ENCODE measurements at regions not wholly inside any gene's neighbourhood (a gene's known extent, or its start where the extent isn't known, plus 50 kb on each side); places are given as distances from the start of the nearest gene placed in this dataset.
"Not testable (repeated sequence)": the region's sequence is repeated elsewhere in the genome, so short reads cannot be mapped to it uniquely, and the experiment has no call there.

DNA sequence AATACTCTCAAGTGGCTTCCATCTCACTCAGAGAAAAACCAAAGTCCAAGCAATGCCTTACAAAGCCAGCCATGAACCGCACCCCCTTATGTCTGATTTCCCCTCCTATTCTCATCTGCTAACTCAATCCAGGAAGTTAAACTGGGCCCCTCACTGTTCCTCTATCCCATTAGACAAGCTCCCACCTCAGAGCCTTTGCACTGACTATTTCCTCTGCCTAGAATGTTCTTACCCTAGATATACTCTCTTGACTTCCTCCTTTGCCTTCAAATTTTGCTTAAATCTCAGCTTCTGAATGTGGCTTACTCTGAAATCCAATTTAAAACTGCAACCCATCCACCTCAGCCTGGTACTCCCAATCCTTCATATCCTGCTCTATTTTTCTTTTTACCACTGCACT, 257.0 kb upstream of the USP15 start:
- no peak for DNase-seq (ENCODE audit: low spot score)

DNA sequence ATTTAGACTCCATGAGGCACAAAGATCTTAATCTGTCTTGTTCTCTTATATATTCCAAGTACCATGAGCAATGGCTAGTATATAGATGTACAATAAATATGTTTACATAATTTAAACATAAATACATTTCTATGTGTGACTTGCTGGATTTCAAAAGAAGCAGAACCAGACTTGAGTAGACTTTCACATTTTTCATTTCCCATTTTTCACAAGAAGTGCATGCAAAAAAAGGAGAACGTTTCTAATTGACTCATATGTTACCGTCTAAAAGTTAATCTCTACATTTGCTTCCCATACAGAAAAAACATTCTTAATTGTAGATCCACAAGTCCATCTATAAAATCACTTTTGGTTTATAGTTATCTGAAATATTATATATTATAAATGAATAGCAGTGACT, 256.5 kb upstream of the USP15 start:
- DNase-seq (ENCODE audit: low spot score): no peak

DNA sequence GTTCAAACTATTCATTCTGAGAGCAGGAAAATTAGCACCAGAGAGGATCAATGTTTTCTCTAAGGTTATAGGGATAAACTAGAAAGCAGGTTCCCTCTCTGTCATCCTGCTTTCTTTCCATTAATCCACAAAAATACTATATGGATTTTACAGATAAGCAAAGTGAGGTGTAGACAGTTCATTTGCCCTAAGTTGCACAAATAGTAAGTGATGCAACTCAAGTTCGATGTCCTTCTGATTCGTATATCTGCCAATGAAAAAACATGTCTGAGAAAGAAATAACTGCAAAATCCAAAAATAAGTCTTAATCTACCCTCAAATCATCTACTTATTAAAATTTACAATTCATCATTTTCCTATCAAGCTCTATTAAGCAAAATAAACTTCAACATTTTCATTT, 254.6 kb upstream of the USP15 start:
- no peak for DNase-seq (ENCODE audit: low spot score)

DNA sequence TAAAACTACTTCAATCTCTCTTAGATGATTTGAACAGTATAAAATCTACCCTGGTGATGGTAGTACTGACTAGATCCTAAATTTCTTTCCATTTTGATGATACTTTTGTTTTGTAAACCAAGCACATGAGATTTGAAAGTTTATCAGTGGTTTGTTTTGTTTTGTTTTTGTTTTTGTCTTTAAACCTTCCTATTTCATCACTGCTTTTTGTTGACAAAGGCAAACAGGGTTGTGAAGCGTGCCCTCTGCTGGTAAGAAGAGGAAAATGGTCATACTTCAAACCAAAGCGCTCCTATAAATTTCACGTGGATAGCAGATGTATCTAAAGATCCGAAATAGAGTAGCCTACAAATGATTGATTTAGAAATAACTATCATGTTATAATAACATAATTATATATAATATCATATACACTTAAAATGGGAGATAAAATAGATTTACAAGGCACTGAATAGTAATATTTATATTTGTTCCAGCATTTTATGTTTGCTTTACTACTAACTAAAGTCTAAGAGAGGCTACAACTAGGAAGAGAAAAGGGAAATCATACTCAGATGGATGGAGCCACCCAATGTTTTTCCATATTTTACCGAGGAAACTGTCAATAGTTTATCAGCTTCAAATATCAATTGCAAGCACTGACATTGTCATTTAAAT, 254.0 kb upstream of the USP15 start:
- peak; percentile 32 for DNase-seq (ENCODE audit: low spot score)

DNA sequence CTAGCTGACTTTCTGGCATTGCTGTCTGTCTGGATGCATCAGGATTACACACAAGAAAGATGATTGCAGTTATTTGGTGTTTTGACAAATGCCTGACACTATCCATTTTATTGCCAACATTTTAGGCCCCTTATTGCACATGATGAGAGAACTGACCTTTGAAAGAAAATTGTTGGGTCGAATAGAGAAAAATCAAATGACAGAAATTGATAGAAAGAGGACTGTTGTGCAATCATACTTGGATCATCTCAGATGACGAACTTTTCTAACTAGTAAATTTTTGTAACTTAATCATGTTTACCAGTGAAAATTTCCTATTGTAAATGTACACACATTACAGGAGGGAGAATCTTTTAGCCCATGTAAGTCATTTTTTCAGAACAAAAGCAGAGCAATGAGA, 251.5 kb upstream of the USP15 start:
- DNase-seq (ENCODE audit: low spot score): no peak

DNA sequence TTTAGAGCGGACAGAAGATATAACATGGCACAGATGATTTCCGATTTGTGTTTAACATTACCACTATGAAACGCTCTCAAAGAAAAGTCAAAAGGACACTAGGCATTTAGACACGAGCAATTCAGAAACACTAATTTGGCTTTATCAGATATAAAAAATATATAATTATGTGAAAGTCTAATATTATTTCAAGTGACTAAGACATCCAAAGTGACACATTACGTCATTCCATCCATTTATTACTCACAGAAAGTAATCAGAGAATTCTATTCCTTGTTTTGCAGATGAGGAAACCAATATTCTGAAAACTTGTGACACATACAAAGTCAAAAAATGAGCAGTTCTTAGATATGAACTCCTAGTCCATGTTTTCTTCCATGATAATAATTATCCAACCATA, 250.8 kb upstream of the USP15 start:
- no peak for DNase-seq (ENCODE audit: low spot score)

DNA sequence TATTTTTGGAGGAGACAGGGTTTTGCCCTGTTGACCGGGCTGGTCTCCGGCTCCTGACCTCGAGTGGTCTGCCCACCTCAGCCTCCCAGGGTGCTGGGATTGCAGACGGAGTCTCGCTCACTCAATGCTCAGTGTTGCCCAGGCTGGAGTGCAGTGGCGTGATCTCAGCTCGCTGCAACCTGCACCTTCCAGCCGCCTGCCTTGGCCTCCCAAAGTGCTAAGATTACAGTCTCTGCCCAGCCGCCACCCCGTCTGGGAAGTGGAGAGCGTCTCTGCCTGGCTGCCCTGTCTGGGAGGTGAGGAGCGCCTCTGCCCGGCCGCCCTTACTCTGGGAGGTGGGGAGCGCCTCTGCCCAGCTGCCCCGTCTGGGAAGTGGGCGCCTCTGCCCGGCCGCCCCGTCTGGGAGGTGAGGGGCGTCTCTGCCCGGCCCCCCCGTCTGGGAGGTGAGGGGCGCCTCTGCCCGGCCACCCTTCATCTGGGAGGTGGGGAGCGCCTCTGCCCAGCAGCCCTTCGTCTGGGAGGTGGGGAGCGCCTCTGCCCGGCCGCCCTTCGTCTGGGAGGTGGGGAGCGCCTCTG, 249.8 kb upstream of the USP15 start:
- not testable (repeated sequence) for DNase-seq (ENCODE audit: low spot score)

DNA sequence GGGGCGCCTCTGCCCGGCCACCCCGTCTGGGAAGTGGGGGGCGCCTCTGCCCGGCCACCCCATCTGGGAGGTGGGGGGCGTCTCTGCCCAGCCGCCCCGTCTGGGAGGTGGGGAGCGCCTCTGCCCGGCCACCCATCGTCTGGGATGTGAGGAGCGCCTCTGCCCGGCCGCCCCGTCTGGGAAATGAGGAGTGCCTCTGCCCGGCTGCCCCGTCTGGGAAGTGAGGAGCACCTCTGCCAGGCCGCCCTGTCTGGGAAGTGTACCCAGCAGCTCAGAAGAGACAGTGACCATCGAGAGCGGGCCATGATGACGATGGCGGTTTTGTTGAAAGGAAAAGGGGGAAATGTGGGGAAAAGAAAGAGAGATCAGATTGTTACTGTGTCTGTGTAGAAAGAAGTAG, 249.2 kb upstream of the USP15 start:
- not testable (repeated sequence) for DNase-seq (ENCODE audit: low spot score)

DNA sequence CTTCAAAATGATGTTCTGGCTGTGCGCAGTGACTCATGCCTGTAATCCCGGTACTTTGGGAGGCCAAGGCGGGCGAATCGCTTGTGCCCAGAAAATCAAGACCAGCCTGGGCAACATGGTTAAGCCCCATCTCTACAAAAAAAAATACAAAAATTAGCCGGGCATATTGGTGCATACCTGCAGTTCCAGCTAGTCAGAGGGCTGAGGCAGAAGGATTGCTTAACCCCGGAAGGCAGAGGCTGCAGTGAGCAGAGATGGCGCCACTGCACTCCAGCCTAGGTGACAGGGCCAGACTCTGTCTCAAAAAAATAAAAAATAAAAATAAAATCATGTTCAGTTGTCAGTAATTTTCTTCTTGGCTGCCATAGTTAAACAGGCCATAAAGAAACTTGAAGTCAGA, 245.9 kb upstream of the USP15 start:
- no peak for DNase-seq (ENCODE audit: low spot score)

DNA sequence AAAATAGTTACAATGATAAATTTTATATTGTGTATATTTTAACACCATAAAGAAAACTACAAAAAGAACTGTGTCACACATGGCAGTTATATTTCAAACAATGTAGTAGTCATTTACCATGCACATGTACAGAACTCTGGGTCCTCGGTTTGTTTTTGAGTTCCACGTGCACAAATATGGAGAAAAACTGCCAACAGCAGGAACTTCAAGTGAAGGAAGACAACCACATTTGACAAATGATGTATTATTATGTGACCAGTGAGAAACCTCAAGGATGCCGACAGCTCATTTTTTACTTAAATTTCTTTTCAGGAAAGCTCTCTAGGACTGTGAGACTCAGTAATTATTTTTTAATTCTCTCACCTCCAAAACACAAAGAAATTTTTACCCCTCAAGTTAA, 244.2 kb upstream of the USP15 start:
- no peak for DNase-seq (ENCODE audit: low spot score)

DNA sequence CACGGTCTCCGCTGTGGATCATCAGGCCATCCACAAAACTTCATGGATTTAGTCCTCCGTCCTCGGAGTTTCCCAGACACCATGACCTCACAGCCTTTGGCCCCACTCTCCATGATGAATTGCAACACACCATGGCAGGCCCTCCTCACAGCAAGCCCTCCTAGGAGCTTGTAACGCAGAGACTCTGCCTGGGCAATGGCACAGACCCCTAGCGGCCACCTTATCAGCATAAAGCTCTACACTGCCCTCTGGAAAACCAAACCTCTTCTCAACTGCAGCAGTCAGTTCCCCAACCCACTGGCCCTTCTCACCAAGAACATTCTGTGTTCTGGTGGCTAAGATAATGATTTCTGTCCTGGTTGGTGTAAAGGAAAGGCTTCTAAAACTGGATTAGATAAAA, 238.4 kb upstream of the USP15 start:
- DNase-seq (ENCODE audit: low spot score): no peak

DNA sequence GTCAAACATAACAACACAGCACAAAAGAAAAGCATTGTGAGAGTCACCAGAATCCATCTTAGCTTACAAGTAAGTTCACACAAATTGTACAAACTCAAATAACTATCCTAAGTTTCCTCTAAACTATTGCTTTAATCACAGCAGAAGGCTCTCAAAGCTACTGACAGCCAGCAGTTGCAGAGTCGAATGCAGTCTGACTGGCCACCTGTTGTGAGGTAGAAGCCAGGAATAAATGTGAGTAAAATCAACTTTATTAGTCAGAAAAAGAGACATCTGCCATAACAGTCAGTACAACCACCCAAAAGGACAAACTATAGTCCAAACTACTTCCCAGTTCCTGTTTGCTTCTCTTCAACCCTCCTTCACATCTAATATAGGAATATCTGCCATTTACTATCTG, 231.7 kb upstream of the USP15 start:
- DNase-seq (ENCODE audit: low spot score): no peak

DNA sequence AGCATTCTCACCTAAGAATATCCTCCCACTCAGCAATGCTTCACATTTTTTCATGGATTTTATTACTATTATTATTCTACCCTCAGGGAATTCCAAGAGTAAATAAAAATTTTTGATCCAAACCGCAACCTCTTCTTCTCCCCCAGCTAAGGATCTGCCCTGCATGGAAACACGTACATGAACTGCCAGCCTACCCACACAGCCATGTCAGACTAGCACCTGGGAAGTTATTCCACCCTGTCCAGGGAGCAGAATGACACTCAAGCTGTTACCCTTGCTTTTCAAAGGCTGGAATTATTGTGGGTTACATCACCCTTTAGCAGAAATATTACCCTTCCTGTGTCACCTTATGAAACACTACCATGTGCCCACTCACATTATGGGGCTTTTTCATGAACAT, 227.3 kb upstream of the USP15 start:
- no peak for DNase-seq (ENCODE audit: low spot score)

DNA sequence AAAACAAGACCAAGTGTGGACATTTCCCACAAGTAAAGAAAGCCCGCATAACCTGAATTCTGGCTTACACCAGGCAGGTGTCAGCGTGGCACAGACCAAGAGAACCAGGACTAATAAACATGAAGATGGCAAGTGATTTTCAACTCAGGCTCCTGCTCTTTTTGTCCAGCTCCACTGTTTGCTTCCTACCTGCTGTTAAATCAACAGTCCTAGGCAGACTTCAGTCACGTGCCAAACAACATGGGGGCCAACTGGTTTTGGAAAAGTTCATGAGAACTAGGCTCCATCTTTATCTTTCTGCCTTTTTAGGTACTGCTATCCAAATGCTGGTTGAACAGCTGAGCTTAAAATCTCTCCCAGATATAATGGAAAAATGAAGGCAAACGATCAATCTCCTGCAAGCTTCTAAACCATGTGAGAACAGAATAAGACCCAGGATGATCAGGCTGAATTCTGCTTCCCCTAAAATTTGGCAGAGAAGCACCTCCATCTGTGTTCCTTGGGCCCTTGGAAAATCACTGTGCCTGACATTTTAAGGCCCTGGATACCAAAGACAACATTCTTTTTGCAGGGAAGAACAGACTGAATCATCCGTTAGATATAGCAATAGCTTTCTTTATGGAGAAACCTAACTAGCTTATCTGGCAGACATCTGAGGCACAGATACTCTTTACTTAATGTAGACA, 215.6 kb upstream of the USP15 start:
- DNase-seq (ENCODE audit: low spot score): no peak

DNA sequence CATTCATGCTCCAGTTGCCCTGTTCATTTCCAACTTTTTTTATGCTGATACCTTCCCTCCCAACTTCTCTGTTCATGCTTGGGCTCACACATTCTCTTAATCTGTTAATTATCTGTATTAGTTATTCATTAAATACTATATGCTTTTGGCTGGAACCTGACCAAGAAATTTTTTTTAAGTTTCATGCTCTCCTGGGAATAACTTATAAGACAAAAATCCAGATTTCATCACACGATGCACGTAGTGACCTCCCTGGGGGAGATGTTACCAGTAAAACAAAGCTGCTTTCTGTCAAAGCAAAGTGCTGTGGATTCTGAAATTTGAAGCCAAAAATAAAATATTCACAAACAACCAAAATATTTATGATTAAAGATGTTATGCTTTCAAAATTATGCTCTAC, 215.0 kb upstream of the USP15 start:
- DNase-seq (ENCODE audit: low spot score): no peak

DNA sequence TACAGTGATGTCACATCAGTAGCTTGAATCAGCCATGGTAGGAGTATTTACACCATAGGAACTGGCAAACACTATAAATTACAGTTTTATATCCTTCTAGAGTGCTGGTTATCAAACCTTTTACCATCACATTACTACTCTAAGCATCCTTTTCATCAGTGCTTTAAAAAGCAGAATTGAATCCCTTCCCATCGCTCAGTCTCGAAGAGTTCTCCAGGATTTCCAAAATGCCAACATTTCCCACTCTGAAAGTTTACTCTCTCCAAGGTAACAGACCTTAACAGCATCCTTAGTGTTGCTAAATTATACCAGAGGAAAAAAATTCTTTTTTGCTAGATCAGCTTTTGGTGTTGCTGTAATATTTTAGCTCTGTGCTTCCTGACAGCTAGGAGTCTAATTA, 209.4 kb upstream of the USP15 start:
- DNase-seq (ENCODE audit: low spot score): no peak

DNA sequence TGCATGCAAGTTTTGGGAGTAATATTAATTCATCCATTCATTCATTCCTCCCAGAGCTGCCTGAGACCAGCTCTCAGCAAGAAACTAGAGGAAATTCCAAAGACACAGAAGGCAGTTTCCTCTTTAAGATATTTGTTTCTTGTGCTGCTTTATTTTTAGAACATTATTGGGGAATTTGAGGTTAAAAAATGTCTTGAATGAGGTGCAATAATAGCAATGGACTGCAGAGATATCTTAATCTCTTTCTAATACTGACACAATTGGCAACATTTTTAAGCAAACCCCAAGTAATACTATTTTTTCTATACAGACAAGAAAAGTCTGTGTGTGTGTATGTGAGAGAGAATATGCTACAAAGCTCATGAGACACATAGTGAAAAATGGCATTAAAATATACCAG, 190.2 kb upstream of the USP15 start:
- no peak for DNase-seq (ENCODE audit: low spot score)

DNA sequence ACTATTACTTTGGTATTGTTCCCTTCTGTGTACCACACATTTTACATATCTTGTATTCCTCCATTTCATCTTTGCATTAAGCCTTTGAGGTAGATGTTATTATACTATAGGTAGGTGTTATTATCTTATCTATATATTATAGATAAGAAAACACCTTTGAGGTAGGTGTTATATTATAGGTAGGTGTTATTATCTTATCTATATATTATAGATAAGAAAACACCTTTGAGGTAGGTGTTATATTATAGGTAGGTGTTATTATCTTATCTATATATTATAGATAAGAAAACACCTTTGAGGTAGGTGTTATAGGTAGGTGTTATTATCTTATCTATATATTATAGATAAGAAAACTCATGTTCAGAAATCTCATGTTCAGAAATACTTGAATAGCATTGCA, 187.0 kb upstream of the USP15 start:
- DNase-seq (ENCODE audit: low spot score): not testable (repeated sequence)

DNA sequence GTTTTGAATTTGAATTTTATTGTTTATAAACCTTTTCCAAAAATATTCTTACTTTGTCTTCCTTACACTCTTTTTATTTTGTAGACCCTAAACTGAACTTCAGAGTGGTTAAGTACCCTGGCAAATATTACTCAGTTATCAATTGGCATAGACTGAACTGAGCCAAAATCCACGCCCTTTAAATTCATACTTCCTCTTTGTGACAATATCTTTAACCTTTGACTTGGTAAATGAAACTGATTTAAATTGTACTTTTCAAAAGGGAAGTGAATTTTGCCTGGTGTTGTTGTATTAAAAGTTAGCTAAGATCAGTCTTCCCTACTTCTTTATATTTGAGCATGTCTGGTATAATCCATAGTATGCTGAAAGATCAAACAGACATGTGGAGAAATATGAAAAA, 184.3 kb upstream of the USP15 start:
- no peak for DNase-seq (ENCODE audit: low spot score)

DNA sequence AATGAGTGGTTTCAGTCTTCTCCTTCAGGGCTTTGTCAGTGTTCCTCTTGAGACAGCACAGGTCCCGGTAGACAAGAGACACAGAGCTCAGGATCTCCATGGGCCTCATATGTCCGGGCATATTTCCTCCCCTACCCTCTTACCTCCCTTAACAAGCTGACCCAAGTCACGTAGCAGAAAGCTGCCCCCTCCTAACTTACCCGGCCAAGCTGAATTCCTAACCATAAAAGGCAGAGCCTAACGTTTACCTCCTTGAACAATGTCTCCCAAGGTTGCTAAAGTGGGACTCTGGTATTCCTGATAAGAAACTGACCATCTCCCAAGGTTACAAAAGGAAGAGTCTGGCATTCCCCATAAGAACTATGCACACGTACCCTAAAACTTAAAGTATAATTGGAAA, 182.2 kb upstream of the USP15 start:
- DNase-seq (ENCODE audit: low spot score): no peak

DNA sequence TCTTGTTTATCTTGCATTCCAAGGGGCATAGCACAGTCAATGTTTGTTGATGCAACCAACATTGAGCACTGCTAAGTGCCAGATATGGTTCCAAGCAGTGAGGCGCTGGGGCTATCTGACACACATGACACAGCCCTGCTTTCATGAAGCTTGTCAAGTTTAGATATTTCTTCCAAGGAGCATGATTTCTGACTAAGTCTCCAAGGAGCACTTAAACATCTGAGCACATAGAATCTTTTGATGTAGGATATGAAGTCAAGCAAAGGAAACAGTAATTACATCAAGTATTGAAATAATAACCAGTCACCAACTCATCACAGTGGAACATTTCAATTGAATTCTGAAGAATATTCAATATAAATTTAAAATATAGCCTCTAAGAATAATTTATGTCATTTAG, 177.8 kb upstream of the USP15 start:
- DNase-seq (ENCODE audit: low spot score): no peak

DNA sequence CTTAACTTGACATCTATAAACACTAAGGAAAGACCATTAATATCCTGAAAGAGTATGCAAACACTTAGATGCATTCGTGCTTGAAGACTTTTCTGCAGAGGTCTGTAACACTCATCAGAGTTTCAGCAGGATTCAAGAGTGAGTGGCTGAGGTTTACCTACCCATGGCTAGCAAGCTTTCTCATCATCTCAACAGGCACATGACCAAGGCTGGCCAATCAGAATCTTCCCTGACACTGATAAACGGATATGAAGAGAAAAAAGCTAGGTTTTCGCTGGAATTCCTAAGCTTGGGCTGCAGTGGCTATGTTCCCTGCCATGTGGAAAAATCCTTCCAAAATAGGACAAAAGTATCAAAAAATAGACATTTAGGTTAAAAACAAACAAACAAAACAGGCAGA, 162.1 kb upstream of the USP15 start:
- no peak for DNase-seq (ENCODE audit: low spot score)

DNA sequence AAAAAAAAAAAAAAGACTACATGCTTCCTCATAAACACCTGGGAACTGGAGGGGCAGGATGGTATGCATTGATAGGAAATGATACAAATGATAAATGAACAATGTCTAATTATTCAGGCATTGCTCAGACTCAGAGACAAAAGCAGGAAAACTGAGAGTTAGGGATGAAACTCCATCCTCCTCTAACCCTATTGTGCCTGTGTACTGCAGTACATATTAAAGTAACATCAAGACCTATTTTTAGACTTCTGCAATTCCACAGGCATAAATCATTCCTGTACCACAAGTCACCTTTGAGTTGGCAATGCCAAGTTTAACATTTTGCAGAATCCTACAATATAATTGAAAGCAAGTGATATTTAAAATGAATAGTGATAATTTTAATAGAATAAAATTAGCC, 156.5 kb upstream of the USP15 start:
- DNase-seq (ENCODE audit: low spot score): no peak

All from A172 (cell line).